Embryonic facial prominence (tissue), 1 donor: ENCODE measurements at regions not wholly inside any gene's neighbourhood (a gene's known extent, or its start where the extent isn't known, plus 50 kb on each side); places are given as distances from the start of the nearest gene placed in this dataset.

ENCODE experiments used
- DNase-seq: peaks from one replicate; pipeline ENCODE4 v3.0.0-alpha.2; 2016; ENCODE audit errors: extremely low spot score

DNA sequence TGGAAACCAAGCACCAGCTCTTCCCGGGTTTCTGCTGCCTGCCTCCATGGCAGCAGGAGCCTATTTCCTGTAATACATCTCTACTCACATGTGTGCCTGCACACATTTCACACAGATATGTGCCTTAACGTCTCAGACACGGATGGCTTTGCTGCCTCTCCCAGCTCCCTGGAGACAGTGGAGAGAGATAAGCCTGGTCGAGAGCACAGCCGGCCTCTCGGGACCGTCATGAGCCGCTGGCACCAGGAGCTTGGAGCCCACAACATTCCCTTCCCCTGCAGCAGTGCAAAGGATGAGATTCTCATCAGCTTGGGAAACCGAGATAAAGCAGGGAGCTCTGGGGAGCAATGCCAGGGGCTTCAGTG lies 587.7 kb downstream of the BRD1 start:
- DNase-seq = no peak

DNA sequence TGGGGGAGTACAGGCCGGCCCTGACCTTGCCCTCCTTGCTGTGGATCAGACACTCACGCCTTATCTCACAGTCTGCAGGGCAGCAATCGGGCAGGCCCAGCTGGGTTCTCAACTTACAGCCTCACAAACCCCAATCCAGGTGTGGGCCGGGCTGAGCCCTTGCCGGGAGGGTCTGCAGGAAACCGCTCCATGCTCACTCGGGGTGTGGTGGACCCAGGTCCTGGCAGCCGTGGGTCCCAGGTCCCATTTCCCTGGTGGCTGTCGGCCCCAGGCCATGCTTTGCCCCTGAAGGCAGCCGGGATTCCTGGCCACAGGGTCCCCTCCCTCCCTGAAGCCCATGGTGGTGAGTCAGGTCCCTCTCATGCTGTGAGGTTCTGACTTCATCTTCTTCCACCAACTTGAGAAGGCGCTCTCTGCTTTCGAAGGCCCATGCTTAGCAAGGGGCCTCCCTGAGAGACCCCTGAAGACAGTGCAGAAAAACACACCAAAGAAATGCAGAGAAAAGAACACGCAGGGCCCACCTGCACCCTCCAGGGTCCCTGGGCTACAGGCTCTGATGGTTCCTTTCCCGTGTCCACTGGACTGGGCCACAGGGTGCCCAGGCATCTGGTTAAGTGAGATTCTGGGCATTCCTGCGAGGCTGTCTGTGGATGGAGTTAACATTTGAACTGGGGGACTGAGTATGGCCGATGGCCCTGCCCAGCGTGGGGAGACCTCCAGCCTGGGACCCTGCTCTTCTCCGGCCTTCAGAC lies 588.2 kb downstream of the BRD1 start:
- no peak for DNase-seq

DNA sequence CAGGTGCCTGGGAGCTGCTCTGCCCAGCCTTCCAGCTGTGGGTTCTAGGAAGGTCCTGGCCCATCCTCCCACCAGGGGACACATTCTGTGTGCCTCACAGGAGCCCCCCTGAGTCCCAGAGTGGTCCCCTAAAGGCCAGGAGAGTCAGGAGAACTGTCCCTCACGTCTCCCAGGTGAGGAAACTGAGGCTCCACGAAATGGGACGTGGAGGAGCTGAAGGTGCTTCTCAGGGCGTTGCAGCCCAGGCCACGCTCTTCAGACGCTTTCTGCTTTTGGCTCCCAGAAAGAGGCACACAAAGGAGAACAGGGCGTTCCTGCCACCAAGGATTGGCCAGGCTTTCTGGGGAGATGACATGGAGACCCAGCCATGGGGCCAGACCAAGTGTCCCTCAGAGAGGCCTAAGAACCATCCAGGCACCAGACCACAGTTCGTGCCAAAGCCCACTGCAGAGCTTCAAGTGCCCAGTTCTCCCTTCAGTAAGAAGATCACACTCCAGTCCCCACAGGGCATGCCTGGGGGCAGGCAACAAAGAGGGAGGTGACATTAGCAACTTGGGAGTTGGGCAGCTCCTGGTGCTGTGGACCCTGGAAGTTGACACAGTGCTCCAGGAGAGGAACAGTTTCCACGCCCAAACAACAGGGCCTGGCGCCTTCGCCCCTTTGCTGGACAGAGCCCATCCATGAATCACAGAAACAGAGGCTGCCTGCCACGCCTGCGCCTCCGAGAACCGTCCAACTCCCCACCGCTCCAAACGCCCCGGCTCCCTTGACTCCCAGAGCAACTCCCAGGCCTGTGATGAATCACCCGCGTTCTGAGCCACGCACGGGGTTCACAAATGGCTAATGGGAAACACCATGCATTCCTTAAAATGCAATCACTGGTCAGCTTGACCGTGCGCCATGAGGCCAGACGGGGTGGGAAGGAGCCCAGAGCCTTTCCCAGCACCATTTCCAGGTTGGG lies 589.2 kb downstream of the BRD1 start:
- no peak for DNase-seq

DNA sequence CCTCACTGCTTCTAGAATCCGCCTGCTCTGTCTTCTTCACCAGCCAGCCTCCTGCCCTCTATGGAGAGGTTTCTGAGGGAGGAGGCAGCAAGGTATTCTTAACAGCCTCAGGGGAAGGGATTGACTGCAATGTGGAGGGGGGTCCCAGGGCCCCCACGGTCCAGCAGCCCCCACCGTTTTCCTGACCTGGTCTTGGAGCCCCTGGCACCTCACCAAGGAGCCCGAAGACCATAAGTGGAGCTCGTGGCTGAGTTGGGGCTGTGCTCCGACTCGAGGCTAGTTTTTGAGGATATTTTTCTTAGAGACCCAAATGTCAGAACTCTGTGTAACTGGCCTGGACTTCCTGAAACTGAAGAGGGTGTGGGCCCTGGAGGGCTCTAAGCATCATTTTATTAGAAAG lies 590.0 kb downstream of the BRD1 start:
- no peak for DNase-seq

DNA sequence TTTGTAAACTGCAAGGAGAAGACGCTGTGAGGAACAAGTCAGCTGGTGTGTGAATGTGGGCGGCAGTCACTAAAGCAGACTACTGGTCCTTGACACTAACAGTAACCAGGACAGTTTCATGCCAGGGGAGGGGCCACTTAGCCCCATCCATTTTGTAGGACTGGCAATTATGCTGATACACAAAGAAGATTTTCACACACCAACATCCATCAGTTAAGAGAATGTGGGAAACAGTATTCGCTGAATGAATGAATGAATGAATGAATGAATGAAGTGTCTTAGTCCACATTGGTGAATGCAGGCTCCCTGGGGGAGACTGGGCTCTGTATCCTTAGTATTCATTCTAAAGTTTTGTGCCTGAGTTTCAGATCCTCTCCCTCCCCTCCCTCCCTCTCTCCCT lies 590.4 kb downstream of the BRD1 start:
- DNase-seq = no peak

DNA sequence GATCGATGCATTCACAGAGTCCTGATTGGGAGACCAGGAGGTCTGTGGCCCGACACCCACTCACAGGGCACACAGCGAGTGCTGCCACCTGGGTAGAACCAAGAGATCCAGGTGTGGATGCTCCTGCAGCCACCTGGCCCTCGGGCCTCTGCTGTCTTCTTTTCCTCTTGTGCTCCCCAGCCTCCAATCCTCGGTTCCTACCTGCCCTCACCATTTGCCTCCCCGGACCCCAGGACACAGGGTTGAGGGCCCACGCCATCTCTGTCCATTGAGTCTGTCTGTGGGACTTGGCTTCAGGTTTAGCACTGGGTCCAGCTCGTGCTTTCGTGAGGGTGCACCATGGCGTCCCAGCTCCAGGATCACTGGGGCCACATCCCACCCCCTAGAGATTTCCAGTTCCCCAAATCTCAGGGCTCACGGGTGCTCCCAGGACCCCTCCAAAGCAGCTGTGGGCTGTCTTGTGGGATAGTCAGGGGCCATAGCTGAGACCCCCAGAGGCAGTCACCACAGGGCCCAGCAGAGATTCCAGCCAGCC lies 591.1 kb downstream of the BRD1 start:
- DNase-seq = no peak

DNA sequence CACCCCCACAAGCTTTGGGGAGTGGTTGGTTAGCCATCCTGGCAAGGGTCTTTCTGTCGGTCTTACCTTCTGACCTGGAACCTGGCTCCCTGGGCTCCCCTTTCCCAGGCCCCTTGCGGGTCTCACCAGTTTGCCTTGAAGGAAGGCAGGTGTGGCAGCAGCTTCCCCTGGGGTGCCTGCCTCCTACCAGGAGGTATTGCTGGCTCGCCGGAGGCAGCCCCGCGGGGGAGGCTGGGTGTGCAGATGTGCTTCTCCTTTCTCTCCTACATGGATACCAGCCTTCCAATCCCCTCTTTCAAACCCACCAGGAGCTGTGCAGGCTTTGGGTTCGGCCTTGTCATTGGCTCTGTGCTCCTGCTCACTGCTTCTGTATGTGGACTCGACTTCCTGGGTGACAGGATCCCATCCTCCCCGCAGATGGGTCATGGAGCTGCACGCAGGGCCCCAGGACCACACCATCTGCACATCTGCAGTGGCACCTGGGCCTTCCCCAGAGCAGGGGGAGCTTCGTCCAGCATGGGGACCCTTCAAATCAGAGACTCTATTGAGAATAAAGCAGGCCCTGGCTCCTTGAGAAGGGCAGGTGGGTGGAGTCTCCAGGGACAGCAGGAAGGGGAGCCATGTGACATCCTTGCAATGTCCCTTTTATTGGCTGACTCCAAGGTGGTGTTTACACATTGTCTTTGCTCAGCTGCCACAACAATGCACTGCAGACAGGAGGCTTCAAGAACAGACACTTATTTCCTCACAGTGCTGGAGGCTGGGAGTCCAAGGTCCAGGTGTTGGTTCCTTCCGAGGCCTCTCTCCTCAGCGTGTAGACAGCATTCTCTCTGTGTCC lies 592.0 kb downstream of the BRD1 start:
- DNase-seq = no peak

DNA sequence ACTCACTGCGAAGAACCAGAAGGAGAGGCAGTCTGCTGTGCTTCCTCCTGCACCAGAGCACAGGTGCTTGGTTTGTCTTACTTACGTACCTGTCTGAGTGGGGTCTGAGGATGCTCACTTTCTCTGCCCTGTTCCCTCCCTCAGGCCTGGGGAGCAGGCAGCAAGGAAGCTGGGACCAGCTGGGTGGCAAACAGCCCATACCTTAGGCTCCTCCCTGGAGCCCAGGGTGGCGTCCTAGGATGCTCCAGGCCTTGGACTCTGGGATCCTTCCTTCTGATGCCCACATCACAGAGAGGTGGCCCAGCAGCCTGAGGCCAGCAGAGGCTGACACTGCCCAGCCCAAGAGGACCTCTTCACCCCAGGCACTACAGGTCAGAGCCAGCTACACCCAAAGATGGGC lies 593.2 kb downstream of the BRD1 start:
- no peak for DNase-seq

DNA sequence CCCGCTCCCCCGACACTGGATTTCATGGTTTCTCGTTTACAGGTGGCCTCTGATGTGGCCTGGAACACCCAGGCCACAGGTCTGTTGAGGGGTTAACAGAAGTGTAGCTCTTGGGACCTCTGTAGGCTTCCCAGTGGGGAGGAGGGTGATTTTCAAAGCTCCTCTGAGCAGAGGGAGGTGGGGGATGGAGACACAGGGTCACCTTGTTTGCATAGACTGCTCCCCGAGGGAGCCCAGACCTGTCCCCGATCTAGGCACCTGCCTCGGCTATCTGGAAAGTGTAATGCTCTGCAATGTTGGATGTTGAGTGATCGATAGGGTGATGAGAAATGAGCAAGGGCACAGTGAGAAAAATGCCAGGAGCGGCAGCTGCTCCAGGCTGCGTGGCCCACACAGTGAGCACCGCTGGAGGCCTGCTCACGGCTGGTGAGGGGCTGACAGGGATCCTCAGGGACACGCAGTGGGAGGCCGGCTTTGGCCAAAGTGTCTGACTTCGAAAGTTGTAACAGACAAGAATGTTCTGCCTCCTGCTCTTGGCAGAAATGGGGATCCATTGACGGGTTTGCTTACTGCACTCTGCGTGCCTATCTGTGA lies 594.1 kb downstream of the BRD1 start:
- no peak for DNase-seq

DNA sequence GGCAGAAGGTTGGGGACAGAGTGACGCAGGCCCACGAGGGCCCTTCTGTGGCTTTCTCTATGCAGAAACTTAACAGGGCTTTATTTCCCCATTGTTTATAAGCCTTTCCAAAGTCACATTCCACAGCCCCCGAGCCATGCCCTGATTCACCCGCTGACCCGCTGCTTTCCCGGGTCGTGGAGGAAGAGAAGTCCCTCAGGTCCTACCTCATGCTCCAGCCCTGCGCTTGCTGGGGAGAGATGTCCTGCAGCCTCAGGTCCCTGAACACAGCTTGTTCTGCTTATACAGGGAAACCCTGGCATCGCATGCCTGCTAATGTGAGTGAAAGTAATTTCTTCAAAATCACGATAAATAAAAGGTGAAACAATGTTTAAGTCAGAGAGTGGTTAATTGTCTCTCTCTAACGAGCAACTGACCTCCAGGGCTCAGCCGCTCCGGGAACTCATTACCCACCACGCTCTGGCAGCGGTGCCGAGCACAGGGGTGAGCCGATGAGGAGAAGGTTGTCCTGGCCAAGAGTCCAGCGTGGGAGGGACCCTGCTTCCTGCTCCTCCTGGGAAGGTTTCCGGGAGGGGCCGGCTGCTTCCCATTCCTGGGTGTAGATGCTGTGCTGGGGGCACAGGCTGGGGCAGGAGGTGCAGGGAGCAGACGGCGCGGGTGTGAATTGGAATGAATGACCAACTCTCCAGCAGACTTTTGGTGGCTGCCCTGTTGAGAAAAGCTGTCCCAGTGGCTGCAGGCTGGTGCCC lies 595.2 kb downstream of the BRD1 start:
- no peak for DNase-seq

DNA sequence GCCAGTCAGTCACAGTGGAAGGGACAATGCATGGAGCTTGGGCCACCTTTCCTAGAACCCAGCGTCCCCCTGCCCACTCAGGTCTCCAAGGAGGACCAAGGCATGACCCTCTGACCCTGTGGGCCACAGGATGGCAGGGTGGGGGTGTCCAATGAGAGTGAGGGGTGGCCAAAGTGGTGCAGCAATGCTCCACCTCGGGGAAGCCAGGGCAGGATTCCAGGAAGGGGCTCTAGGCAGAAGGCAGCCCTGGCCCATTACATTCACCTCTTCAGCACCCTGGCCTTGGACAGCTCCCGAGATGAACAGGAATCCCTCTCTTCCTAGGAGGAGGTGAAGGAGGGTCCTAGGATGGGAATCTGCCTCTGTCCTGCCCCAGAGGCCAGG lies 597.5 kb downstream of the BRD1 start:
- DNase-seq = no peak

DNA sequence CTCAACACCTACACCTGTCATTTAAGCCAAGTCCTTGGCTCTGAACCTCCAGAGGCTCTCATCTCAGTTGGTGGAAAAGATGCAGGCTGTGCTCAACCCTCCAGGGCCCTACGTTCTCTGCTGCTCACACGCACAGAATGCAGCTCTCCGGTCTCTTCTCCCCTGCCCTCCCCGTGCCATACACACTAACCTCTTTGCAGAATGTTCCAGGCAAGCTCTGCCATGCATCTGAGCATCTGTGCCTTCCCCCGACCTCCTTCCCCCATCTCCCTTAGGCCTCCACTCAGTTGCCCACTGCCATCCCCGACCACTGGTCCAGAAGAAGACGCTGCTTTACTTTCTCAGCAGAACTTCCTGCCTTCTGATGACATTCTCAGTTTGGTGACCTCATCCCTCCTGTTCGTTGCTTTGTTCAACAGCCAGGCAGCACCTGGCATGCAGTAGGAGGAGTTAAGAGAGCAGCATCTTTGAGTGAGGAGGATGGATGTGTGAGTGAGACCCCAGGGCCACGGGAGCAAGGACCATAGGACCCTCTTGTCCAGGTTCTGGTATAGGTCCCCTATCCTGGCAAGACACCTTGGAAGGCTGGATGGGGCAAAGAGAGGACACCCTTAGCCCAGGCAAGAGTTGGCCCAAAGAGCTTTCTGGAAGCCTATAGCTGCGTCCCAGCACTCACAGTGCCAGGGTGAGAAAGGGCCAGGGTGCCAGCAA lies 598.0 kb downstream of the BRD1 start:
- no peak for DNase-seq

DNA sequence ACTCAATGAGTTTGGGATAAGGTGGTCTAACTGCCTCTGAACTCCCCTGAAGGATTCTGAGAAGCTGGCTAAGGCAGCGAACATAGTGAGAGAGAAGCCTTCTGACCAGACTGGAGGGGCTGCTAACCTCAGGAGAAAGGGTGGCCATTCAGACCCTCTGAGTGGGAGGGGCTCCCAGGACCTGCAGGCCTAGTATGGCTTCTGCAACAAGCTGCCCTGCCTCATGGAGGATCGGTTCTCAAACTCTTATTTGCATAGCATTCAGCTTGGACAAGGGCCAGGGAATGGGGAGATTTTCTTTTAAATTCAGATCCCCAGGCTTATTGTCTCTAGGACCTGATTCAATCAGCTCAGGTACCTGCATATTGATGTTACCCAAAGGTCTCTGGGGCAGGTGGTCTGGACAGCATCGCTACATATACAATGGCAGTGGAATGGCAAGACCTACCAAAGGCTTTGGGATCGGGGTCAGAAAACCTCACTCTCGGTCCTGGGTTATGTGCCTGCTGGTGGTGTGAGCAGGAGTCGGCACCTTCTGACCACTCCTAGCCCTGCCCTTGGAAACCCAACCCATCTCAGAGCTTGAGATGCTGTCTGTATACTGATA lies 599.1 kb downstream of the BRD1 start:
- no peak for DNase-seq

DNA sequence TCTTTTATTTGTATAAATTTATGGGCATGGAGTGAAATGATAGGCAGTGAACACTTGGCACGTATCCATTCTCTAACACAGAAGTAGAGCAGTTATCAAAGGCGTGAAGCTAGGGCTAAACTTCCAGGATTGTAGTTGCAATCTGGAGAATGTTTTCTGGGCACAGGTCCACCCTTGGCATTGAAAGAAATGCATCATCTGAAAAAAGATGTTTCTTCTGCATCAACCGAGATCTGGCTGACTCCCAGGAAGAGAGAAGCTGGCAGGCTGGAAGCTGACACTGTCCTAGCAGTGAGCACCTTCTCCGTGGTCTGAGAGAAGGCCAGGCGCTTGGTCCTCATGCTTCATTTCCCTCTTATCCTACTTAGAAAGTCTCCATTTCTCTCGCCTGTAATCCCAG lies 600.0 kb downstream of the BRD1 start:
- DNase-seq = no peak

DNA sequence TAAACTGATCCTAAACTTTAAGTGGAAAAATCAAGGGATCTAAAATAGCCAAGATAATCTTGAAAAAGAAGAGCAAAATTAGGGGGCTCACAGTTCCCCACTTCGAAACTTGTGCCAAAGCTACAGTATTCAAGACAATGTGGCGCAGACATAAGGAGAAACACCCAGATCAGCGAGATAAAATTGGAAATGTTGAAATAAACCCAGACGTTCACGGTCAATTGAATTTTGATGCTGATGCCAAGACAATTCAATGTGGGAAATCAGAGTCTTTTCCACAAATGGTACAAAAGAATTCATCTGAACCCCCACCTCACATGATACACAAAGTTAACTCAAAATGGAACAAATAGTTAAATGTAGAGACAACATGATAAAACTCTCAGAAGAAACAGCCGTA lies 601.6 kb downstream of the BRD1 start:
- DNase-seq = no peak

DNA sequence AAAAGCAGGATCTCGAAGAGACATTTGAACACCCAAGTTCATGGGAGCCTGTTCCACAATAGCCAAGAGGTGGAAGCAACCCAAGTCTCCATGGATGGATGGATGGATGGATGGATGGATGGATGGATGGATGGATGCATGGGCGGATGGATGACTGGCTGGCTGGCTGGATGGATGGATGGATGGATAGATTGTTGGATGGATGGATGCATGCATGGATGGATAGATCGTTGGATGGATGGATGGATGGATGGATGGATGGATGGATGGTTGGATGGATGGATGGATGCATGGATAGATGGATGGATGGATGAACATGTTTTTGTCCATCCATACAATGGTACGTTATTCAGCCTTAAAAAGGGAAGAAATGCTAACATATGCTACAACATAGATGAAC lies 603.4 kb downstream of the BRD1 start:
- DNase-seq = no peak

DNA sequence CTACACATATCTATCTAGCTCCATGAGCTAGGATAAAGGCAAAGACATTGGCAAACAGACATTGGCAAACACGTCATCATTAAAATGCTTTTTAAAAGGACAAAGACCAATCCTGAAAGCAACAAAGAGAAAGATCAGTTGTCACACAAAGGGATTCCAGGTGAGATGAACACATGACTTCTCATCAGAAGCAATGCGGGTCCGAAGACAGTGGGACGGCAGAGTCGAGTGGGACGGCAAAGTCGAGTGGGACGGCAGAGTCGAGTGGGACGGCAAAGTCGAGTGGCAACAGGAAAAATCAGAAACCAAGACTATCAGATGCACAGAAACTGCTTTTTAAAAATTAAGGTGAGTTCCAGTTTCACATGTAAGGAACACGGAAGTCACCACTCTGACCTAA lies 609.5 kb downstream of the BRD1 start:
- no peak for DNase-seq

DNA sequence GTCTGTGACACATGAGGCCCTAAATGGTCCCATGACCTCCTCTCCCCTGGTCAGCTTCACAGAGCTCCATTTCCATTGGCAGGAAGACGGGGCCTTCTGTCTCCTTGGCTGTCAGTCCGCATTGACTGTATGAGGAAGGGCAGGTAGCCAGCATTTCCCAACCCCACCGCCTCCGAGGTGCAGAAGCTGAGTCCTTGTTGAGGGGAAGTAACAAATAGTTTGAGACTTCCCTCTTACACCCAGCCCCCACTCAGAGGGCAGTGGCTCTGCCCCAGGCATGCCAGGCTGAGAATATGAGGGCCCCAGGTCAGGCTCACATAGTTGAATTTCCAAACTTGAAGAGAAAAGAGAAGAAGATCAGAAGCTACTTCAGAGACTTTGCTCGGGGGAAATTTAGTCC lies 611.1 kb downstream of the BRD1 start:
- DNase-seq = no peak

DNA sequence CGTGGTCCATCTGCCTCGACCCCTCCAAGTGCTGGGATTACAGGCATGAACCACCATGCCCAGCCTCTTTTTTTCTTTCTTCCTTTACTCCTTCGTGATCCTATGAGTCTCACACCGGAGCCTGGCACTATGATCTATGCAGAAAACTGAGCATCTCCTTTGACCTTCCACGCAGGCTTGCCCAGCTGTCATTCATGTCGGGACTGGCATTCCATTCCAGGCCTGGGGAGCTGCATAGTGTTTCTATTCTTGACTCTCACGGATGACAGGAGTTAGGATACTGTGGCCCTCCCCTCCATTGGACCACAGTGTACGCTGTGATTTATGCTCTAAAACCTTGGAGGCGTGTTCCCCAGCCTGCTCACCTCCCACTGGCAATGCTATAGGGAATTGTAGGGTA lies 611.8 kb downstream of the BRD1 start:
- DNase-seq = no peak

DNA sequence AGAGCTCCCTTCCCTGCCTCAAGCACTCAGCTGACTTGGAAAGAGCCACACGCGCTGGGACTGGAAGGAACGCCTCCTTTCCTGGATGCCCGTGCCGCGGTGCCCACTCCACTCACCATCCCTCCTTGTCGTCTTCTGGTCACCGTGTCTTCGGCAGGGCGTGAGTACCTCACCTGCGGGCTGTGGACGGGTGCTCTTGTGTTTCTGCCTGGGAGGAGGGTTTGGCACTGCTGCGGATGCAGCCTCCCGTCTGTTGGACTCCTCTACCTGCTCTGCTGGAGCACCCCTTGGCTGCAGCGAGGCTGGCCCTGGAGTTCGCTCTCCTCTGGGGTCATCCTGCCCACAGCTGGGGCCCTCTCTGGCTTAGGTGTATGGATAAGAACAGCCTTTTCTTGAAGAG lies 612.7 kb downstream of the BRD1 start:
- DNase-seq = no peak
